SHP77 (cell line): ENCODE measurements at regions not wholly inside any gene's neighbourhood (a gene's known extent, or its start where the extent isn't known, plus 50 kb on each side); places are given as distances from the start of the nearest gene placed in this dataset.

Experiments
- DNase-seq, 2 experiments: peaks; one replicate each; lab custom pipeline; 2025; lab: John Stamatoyannopoulos, UW

DNA sequence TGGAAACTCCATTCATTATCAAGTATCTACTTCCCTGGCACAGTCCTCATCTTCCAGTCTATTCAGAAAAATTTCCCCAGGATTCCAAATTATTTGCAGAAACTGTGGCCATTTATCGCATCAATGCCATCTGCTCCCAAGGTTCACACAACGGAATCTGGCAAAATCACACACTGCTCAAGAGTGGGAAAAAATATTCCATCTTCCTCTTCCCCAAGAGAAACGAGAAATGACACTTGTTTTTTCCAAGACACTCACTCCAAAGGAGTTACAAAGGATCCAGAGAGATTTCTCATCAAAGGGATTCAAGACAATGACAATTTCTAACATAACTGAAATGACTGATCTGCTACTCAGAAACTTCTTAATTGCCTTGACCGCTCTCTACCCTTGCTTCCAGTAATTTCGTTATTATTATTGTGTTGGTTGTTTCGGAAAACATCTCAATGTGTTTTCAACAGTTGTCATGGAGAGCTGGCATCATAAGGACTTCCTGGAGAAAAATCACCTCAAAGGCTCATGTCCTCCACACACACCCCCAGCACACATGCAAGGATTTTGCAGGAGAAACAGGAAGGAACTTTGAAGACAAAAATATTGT lies 128.0 kb downstream of the PSMG1 start:
- no peak for DNase-seq

DNA sequence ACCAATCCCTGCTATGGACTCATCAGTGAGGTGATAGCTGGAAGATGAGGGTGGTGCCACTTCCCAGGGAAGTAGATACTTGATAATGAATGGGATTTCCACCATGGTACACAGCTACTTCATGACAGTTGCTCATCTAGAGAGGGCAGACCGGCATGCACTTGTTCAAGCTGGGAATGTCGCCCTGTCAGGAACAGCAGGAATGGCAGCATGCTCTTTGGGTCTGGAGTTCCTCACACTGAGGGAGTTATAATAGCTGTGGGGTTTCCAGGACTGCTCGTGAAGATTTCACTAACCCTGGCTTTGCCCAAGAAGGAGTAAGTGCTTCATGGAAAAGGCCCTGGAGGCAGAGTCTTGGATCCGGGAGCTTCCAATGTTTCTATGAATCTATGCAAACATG lies 129.2 kb downstream of the PSMG1 start:
- DNase-seq = no peak

DNA sequence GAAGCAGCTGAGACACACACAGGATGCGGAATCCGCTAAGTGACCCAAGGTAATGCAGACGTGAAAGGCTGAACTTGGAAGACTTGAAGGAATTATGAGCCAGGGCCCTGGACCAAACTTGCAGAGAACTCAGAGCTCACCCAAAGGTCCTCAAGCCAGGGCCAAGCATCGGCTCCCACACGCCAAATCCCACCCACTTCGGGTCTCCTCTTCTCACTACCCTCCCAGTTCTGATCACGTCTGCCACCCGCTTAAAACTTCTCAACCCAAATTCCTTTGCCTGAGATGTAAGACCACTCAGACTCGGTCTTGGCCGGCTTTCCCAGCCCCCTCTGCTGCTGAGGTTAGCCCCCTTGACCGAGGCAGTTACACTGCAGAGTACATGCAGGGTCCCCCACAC lies 130.1 kb downstream of the PSMG1 start:
- no peak for DNase-seq

DNA sequence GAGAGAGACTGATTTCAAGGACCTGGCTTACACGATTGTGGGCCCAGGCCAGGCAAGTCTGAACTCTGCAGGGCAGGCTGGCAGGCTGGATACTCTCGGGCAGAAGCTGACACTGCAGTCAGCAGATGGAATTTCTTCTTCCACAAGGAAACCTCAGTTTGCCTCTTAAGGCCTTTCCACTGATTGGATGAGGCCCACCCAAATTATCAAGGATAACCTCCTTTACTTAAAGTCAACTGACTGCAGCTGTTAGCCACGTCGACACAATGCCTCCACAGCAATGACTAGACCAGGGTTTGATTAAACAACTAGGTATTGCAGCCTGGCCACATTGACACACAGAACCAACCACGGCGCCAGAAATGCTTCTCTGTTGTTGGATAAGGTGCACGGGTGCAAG lies 130.5 kb downstream of the PSMG1 start:
- no peak for DNase-seq

DNA sequence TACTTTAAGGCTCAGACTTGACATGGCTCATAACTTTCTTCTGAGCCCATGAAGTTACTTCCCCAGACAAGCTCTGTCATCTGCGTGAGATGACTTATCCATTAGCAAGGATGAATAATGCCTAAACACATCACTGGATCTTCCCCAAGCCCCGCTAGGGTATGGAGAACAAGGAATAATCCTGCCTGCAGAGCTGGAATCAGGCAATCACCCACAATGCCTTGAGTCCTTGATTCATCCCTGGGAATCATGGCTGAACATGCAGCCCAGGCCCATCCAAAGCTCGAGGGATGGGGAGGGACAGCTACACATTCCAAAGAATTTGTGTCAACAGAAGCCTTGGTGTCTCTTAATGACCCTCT lies 131.7 kb downstream of the PSMG1 start:
- DNase-seq = no peak

DNA sequence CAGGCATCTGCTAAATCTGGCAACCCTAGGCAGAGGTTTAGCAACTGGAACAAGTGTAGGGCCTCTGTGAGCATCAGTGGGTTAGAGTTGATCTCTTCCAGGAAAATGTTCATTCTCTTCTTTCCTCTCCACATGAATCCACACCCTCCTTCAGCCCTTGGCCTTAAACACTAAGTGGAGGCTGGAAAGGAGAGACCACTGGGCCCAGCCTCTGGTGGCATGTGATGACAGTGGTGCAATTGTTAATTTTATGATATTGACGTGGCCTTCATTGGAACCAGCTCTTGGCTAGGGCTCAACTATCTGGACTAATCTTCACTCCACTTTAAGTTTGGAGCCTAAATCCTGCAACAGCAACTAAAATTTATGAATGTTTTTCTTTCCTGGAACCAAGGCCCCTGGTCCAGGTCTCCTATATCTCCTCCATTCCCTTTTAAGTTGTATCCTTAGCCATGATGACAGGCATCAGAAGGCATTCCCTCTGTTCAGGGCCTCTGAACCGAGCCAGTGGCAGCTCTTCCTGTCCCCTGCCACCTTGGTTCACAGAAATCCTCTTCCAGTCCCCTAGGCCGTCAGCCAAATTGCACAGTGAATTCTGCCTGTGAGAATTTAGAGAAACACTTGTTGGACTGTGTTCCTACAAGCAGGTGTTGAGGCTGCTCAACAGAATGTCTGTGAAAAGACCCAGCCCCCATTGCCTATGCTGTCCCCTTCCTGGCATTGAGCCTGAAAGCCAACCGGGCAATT lies 132.2 kb downstream of the PSMG1 start:
- DNase-seq = peak in 1 of 2 experiments; percentile 12

DNA sequence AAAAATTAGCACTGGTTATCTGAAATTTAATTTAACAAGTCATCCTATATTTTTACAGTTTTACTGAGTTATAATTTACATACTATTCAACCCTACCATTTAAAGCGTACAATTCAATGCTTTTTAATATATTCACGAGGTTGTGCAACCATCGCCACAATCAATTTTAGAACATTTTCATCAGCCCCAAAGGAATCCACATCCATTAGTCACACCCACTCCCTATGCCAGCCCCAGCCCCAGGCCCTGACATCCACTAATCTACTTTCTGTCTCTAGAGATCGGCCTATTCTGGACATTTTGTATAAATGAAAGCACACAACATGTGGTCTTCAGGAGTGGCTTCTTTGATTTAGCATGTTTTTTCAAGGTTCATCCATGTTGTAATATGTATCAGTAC lies 134.7 kb downstream of the PSMG1 start:
- DNase-seq = no peak

DNA sequence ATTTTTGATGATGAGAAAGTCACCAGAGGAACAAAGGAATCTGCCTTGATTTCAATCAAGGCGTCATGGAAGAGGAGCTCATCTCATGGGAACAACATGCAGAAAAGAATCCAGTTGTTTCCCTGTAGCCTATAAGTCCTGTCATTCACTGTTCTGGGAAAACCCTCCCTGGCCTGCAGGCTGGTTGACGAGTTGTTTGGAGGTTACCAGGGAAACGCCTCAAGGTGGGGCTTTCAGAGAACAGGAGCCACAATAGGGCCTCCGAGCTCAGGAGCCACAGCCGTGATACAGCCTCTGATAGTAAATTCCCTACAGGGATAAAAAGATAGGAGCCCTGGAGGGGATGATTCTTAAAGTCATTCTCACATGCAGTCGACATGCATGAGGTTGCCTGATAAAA lies 135.2 kb downstream of the PSMG1 start:
- no peak for DNase-seq

DNA sequence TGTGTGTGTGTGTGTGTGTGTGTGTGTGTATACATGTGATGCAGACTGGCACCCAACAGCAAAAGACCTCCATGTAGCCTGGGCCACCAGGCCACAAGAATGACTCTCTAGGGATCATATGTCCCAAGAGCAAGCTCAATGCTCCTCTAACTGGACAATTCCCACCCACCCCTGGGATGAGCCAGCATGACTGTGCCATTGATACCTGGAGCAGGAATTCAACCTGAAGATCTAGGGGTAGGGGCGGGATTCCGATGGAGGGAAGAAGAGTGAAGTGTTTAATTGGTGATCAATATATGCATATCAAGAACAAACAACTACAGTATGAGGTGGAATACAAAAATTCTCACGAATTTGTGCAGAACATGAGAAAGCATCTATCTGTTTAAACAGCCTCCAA lies 136.2 kb downstream of the PSMG1 start:
- DNase-seq = no peak

DNA sequence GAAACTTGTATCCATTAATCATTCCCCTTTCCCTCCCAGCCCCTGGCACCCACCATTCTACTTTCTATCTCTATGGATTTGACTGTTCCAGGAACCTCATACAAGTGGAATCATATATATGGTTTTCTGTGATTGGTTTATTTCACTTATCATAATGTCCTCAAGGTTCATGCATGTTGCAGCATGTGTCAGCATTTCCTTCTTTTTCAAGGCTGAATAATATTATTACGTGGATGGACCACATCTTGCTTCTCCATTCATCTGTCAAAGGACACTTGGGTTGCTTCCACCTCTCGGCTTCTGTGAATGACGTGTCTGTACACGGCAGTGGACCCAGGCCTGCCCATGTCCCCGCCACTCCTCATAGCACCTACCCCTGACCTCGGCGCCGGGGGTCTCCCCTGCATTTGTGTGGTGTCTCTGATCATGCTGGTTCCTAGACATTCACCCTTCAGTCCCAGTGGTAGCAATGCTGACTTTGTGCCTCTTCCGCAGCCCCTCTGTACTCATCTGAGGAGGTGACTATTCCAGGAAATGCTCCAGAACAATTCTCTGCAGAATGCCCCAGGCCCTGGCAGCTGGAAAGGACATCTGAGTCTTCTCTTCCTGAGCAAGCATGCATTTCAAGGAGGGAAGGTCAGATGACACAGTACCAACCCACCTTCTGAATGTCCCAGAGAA lies 136.9 kb downstream of the PSMG1 start:
- no peak for DNase-seq

DNA sequence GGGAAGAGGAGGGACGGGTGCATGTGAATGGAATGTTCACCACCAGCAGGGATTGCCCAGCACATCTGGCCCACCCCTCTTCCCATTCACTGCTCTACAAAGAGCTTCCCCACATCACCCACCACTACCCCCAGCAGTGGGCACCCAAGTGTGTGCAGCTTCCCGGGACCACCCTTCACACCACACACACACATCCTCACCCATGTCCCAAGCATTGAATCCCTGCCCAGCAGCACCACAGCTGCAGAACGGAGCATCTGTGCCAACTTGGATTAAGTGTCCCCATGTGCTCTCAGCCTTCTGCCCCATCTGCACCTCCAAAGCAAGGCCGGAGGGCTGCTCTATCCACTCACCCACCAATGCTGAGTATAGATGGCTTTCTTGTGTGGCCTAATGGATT lies 141.4 kb downstream of the PSMG1 start:
- DNase-seq = no peak

DNA sequence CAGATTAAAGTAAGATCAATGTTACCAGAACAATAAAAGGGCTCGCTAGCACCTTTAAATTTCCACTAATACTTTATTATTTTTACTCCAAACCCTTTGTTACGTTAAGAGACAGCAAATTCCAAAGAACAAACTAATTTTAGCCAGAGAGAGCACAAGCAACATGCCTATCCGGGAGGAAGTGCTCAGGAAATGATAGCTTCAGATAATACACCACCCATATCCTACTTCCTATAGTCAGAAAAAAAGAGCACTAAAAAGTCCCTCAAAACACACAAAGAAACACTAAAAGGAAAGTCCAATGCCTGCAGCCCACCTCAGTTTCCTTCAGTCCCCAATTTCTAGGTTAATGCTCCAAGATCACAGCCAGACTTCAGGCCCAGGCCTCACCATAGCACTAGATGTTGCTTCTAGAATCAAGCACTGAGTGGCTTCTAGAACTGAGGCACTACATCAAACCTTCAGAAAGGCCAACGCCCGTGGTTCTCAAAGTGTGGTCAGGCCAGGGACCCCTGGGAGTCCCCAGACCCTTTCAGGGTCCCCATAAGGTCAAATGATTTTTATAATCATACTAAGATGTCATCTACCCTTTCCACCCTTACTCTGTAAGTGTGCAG lies 142.6 kb downstream of the PSMG1 start:
- no peak for DNase-seq

DNA sequence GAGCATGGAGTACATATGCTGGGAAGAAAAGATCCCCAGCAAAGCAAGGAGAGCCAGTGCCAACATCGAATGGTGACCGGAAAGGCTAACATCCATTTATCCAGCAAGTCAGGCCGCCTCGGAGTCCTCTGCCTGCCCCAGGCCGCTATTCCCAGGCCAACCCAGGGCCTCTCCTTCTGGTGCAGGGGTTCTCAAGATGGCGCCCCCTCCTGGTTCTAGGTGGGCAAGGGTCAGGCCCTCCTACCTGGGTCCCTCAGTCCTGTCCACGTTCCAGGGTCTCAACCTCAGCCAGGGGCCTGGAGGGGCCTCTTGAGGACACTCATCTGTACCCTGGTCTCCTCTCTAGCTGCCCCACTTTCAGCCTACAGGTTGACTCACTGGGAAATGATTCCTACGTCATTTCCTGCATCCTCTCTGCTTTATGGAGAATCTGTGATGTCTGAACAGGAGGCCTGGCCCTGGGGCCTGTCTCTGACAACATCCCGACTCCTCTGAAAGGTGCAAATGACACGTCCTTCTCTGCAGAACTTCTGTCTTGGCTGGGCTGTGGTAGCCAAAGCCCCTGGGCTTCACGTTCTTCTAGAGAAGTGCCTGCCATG lies 145.3 kb downstream of the PSMG1 start:
- no peak for DNase-seq

DNA sequence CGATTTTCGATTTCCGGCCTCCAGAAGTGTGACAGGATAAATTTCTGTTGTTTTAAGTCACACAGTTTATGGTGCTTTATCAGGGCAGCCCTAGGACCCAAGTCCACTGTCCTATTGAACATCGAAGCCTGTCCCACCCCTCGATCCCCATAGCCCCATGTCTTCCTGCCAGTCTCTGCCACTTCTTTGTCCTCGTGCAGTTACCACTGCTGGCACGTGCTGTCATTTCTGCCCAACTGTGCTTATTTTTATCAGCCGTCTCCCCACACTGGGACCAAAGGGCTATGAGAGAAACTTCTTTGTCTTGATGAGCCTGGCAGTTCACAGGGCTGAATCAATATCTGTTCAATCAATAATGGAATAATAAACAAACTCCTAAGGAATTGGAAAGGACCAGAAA lies 146.7 kb downstream of the PSMG1 start:
- DNase-seq = no peak

DNA sequence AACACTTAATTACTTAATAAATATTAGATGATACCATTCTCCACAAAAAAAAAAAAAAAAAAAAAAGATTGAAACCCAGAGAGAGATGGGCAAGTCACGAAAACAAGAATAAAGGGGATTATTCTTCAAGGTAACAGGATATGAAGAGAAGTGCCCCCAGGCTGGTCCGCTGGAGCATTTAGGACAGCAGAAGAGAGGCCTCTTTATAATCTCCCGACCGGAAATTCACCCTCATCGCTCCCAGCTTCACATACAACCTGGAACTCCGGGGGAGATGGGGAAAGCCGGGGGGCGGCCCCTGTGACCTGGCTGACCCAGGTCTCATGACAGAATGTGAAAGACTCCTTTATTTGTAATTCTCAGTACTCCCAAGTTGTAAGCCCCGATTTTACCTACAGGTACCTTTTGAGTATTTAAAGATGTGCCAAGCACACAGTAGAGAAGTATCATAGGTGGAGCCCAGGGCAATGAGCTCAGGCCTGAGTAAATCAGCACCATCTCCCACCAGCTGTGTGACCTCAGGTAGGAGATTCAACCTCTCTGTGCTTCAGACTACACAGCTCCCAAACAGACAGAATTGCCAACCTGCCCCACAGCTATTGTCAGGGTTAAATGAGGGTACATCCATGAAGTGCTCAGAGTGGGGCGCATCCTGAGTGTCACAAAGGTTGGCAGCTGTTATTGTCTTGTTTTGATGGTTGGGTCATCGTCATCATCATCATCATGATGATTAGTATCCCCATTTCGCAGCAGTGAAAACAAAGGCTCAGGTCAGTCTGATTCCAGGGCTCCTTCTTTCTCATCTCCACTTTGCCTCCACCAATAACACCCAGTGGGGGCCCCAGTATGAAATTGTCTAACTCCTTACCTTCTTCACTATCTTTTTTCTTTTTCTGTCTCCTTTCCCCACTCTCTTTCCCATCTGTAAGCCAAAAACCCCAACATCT lies 148.4 kb downstream of the PSMG1 start:
- DNase-seq = no peak

DNA sequence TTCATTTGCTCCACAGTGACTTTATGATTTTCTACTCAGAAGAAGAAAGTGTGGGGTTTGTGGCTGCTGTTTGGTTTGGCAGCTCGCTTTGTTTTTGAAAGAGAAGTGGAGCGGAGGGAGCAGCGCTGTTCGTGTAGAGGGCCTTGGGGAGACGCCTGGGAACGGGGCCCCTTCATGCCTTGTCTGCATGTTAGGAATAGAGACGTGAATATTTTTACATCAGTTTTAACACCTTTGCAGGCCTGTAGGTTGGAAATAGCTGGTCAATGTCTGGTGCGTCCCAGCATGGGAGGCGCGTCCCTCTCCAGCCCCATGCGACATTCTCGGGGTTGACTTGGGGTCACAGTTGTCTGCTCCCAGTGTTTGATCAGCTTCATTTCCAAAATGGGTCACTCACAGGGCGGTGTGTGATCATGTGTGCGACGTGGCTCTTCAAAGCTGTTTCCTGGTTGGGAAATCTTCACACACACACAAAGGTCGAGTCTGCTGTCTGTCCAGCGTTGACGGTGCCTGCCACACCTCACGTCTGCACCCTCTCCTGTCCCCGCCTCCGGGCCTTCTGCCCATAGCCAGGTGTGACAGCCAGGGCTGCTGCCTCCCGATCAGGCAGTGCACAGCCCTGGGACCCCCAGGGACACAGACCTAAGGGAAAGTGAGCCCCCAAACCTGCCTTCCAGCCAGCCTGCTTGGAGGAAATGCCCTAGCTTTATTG lies 149.2 kb downstream of the PSMG1 start:
- DNase-seq = peak; percentile 66 to 81

DNA sequence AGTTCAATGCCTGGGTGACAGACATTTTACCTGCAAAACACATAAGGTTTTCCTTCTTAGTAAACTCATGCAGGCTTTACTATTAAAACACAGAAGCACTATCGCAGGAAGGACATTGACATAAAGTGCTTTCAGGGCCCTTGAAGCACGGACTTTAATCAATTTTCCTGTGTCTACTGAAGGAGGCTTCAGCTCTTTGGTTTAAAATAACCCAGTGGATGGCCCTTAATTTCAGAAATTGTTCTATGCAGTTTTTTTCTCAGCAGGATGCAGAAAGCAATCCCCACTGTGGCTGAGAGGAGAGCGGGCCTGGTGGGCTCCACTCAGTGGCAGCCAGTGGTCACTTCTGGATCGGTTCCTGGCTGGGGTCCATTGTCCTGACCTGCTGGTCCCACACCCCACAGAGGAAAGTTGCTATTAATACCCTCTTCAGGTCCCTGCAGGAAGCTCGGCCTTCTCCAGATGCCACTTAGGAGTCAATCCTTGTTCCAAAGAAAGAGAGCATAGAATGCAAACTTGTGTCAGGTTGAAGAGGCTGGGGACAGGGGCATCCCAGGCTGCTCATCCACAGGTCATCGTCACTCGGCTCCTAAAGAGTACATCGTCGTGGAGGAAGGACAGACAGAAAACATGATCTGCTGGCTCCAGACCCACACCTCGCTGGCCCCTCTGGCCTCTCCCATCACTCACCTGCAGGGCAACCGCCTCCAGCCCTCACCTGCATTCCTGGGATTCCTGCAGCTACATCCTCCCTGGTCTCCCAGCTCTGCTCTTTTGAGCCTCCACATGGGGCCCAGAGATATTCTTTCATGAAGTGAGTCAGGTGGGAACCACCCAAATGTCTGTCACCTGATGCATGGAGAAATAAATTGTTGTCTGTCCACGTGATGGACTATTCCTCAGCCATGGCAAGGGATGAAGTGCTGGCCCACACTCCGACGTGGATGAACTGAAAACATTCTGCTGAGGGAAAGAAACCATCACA lies 153.1 kb downstream of the PSMG1 start:
- no peak for DNase-seq

DNA sequence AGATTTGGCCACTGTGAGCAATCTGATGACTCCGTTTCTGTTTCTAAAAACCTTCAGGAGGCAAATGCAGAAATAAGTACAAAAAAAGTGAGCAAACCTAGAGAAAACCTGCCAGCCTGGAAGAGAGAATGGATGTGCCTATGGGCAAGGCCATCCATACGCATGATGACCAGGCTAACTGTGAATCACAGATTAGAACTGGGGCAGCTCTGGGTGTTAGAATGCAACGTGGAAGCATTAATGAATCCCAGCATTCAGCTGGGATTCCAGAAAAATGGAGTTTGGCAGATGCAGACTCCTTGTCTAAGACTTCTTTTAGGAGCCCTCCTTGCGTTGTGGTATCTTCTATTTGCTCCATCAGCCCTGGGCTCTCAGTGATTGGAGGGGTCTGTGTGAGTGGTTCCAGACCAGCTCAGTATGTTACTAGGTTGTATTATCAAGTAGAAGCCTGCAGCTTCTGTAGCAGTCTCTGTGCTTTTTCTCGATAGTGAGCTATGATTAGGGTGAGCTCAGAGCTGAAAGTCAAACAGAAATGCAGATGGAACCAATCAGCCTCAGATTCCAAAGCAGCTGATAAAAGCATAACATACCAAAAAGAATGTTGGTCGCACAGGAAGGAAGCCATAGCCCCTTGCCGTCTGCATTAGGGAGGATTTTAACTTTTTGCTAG lies 154.0 kb downstream of the PSMG1 start:
- DNase-seq = no peak

DNA sequence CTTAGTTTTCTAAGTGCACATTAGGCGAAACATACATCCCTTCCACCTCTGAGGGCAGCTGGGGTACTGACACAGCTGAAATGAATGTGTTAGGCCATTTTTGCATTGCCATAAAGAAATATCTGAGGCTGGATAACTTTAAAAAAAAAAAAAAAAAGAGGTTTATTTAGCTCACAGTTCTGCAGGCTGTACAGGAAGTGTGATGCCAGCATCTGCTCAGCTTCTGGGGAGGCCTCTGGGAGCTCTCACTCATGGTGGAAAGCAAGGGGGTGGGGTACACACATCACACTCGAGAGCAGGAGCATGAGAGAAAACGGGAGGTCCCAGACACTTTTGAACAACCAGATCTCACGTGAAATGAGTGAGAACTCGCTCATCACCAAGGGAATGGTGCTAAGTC lies 158.1 kb downstream of the PSMG1 start:
- DNase-seq = no peak
